Limb (tissue), 2 donors: ENCODE measurements at regions not wholly inside any gene's neighbourhood (a gene's known extent, or its start where the extent isn't known, plus 50 kb on each side); places are given as distances from the start of the nearest gene placed in this dataset.
"Not testable (repeated sequence)": the region's sequence is repeated elsewhere in the genome, so short reads cannot be mapped to it uniquely, and the experiment has no call there.

Experiments used
- DNase-seq, 2 donors: peaks; one replicate each; pipeline ENCODE4 v3.0.0-alpha.2; 2016; ENCODE audit errors: extremely low spot score in 2 of 2

DNA sequence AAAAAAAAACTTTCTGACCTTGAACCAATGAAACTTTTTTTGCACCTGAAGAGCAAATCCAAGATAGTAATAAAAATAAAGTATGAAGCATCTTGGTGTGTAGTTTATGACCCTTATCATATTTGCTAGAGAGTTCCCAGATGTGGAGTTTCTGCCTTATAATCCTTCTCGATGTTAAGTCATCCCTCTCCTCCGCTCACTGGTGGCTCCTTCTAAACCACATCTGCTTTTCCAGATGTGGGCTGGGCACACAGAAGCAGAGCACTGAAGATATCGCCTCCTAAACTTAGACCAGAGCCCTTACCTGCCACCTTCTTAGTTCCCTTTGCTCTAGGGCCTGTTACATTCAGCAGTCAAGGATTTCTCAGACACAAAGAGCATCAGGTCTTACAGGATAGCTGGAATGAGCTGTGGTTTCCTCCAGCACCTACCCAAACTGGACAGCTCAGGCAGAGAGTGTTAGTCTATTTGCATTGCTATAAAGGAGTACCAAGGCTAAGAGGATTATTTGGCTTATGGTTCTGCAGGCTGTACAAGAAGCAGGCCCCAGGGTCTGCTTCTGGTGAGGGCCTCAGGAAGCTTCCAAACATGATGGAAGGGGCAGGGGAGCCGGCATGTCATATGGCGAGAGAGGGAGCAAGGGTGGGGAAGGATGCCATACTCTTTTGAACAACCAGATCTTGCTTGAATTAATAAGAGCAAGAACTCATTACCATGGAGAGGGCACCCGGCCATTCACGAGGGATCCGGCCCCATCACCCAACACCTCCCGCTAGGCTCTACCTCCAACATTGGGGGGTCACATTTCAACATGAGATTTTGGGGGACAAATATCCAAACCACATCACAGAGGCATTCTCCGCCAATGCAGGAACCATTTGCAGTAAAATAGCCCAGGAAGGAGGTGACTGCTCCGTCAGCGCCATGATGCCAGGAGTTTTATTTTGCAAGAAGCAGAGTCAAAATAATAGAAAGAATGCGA lies 75.6 kb upstream of the HELT start:
- peak in 1 of 2 donors; percentile 22 for DNase-seq

DNA sequence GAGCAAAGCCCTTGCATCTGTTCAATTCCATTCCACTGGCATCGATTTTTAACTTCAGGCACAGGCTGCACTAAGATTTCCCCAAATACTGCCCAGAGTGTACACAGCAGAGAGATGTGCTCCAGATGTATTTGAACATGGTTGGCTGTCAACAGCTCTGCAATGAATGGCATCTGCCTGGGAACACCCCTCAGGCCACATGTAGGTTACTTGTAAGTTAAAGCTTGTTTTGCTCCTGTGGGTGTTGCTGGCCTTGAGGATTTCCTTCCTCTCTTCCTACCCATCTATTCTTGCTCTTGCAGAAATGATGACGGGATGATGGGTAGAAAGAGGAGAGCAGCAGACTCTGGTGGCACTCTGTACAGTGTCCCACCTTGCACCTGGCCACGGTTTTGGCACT lies 69.3 kb upstream of the HELT start:
- no peak for DNase-seq

DNA sequence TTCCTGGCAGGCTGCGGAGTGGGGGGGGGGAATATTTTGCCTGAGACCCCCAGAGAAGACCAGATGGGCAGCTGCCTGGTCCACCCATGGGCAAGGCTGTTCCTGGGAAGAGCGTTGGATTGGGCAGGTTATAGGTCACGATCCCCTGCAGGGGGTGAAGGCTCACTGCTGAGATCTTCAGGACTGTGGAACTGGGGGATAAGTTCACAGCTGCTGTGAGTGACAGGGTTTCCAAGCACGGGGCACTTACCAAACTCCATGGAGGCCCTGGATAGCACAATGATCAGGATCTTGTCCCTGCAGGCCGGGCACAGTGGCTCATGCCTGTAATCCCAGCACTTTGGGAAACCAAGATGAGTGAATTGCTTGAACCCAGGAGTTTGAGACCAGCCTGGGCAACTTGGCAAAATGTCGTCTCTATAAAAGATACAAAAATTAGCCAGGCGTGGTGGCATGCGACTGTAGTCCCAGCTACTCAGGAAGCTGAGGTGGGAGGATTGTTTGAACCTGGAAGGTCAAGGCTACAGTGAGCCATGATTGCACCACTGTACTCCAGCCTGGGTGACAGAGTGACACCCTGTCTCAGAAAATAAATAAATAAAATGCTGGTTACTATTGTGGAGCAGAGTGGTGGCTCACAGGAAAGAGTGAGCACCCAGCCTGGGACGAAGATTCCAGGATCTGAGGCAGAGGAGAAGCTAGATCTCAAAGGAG lies 68.0 kb upstream of the HELT start:
- DNase-seq: no peak

DNA sequence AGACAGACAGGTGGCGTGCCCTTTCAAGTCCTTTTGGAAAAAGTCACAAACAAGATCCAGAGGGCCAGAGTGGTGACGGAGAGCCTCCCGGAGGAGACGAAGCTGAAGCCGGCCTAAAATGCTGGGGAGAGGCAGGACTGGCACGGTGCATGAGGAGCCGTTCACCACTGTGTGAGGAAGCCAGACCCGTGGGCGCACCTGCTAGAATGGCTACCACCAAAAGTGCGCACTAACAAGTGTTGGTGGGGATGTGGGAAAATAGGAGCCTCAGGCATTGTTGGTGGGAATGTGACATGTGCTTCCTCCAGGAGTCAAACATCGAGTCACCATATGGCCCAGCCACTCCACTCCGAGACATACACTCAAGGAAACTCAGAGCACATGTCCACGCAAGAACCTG lies 67.4 kb upstream of the HELT start:
- DNase-seq: no peak

DNA sequence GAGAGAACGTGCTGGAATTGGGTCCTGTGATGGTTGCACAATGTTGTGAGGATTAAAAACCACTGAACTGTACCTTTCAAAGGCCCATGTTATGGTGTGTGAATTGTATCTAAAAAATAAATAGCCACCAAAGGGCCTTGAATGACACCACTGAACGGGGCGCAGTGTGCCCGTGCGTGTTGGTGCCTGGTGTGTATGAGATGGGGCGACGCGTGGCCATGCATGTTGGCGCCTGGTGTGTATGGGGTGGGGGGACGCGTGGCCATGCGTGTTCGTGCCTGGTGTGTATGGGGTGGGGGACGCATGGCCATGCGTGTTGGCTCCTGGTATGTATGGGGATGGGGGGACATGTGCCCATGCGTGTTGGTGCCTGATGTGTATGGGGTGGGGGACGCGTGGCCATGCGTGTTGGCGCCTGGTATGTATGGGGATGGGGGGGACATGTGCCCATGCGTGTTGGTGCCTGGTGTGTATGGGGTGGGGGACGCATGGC lies 66.6 kb upstream of the HELT start:
- no peak for DNase-seq

DNA sequence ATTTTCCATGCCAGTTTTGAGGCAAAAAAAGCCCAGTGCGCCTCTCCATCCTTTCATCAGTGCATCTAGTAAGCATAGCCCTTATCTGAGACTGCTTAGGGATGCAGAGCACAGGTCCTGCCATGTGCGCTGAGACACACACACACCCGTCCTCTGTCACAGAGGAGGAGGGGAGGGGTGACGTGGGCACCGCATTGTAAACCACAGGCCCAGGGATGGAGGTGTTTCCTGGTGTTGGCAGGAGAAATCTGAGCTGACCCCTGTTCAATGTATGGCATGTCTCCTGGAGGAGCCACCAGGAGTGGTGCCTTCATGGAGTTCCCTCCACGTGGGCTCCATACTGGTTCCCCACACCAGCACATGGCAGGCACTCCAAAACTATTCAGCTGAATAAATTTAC lies 65.8 kb upstream of the HELT start:
- no peak for DNase-seq

DNA sequence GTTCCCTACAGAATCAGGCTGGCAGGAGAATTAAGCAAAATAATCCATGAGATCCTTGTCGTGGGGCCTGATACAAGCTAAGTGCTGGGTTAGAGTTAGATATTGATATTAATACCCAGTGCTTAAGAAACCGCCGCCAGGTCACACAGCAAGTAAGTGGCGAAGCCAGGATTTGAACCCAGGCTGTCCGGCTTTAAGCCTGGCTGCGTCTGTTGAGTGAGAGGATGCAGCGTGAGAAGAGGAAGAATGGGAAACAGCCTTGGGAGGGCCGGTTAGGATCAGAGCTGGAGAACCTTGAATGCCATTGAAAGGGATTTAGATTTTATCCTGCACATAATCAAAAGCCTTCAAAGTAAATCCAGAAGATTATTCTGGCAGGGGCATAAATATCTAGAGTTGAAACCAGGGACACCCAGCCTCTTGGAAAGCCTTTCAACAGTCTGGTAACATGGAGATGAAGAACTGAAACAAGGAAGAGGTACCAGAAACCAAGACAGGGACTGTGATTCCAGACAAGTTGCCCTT lies 64.8 kb upstream of the HELT start:
- DNase-seq: no peak

DNA sequence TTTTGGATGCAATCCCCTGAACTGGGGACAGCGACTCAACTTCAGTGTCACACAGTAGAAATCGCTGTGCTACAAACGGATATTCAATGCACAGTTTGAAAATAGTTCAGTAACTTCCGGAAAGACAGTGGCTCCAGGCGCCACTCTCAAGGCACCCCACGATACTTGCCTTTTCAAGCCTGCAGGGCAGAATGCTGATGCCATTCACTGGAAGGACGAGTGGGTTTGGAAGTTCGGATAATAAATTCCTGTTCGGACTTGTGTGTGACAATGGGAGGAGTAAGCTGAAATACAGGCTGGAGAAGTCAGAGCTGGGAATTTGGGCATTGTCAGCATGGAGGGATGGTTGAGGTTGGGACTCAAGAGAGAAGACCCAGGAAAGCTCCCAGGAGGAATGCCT lies 64.3 kb upstream of the HELT start:
- DNase-seq: no peak

DNA sequence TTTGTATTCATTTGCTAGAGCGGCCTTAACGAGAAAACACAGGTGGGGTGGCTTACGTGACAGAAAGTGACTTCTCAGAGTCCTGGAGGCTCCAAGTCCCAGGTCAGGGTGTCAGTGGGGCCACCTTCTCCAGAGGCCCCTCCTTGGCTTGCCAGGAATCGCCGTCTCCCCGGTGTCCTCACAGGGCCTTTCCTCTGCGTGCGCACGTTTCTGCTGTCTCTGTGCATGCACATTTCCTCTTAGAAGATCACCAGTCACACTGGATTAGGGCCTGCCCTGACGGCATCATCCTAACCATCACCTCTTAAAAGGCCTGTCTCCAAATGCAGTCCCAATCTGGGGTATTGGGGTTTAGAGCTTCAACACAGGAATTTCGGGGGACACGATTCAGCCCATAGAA lies 63.8 kb upstream of the HELT start:
- no peak for DNase-seq

DNA sequence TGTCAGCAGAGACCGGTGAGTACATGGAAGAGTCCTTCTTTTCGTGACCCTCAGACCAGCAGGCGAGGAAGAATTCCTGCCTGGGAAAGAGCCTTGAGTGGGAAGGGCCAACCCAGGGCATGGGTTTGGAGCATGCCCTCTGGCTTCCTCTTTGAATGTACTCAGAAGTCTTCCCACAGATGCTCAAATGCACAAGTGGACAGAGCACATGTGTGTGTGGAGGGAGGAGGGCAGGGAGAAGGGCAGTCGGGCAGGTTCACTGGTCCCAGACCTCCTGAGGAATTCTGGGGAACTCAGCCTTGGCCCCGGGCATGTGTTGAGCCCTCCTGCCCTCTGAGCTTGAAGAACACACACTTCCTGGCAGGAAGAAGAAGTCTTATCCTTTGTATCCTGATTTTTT lies 63.2 kb upstream of the HELT start:
- DNase-seq: no peak

DNA sequence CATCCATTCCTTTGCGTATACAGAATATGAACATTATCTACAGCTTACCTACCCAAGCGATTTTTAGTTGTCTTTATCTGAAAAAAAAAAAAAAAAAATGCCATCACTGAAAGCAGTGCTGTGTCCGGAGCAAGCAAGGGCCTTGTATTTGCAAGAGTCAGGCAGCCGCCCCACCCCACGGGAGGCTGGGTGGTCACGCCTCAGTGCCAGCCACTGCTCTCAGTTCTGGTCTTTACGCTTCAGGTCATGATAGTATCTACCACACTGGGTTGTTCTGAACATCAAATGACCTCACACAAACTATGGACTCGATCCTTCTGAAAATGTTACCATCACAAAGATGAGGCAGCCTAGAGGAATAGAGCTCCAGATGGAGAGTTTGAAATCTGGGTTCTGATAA lies 62.7 kb upstream of the HELT start:
- DNase-seq: no peak

DNA sequence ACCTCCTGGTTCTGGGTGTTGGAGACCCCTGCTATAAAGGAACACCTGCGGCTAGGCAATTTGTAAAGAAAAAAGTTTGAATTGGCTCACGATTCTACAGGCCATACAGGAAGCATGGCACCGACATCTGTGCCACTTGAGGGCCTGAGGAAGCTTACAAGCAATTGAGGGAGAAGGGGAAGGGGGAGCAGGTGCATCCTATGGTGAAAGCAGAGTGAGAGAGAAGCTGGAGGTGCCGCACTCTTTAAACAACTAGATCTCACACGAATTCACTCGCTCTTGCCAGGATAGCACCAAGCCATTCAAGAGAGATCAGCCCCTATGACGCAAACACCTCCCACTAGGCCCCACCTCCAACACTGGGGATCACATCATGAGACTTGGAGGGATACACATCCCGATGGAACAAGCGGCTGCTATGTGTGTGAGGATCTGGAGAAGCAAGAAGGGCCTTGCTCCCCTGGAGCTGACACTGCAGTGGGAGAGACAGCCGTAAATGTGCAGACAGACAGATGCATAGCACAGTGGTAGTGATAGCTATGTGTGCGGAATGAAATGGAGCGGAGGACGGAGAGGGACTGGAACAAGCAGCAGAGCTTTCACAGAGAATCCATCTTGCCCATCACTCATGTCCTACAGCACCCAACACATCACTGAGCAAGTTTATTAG lies 60.7 kb upstream of the HELT start:
- DNase-seq: no peak

DNA sequence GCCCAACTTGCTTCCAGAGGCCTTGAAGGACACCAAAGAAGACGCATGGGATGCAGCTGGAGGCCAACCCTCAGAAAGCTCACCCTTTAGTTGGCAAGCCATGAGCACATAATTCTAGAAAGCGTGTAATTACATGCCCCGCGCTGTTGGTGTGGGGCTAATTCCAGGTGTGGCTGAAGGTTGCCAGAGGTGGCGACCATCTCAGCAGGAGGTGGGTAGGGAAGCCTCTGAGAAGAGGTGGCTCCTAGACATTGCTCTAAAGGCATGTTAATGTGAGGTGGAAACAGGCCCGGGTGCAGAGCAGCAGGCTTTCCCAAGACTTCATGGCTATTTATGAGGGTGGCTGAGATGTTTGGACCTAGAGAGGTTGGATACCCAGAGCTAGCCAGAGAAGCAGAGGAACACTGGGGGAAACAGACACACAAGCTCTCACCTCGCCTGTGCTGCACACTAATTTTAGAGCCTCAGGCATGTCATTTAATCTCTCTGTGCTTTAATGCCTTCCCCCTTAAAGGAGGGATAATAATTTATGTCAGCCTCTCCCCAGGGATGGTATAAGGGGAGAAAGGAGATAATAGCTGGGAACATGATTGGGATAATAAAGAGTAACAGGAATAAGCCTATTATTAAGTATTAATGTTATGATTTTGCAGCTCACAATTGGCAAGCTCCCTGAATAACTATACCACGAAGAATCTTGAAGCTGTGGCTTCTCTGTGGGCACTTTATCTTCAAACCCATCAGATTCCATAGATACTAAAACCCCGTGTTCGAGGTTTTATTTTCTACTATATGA lies 60.0 kb upstream of the HELT start:
- no peak for DNase-seq

DNA sequence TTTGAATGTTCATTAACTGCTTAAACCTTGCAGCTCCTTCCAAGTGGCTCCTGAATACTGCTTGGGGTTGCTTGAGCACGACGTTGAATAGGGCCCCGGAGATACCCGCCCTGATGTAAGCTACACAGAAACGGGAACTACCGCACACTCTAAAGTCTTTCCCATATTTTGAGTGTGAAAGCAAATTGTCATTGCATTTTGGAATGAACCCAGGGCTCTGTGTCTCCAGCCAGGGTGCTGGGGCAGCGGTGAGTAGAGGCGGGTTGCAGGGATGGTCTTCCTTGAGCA lies 59.4 kb upstream of the HELT start:
- DNase-seq: no peak

DNA sequence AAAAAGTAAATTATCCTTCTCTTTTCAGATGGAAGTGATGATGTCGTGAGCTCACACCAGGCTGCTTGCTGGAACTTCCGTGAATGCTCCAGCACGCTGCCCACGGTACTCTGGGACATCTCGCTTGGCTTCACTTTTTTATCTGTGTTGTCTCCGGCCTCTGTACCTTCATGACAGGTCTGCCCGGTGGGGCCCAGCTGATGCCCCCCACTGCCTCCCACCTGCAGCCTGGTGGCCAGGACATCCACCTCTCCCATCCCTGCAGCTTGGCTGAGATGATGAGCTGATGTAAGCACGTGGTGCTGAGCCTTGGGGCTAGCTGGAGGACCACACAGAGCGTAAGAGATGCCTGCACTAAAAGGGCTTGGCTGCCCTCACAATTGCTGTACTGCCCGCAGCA lies 59.0 kb upstream of the HELT start:
- DNase-seq: no peak

DNA sequence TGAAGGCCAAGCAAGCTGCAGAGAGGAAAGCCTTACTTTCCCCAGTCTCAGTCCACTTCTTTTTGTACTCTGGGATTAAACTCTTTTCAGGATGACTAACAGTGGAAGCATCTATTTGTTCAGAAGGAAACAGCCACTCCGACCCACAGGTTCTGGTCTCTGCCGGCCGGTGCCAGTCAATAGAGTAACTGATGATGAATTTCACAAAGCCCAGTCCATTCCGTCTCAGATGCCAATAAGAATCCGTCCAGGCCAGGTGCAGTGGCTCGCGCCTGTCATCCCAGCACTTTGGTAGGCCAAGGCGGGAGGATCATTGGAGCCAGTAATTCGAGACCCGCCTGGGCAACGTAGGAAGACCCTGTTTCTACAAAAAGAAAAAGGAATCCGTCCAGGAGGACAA lies 58.5 kb upstream of the HELT start:
- DNase-seq: no peak

DNA sequence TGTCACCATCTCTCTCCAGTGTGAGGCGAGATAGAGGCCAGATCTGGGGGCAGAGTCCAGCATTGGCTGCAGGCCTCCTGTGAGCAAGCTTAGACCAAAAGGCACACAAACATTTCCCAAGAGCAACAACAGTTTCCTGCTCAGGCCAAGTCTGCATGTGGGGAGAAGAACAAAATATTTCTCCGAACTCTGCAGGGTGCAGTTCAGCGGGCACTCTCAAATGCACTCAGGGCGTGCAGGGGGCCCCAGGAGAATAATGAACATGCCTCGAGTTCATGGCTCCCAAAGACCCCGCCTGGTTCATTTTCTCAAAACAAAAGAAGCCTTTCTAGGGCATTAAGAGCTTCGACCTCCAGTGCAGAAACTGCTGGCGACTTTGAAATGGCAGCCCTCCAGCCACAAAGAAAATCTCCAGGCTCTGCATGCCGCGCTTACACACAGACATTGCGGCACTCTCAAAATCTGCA lies 57.8 kb upstream of the HELT start:
- no peak for DNase-seq

DNA sequence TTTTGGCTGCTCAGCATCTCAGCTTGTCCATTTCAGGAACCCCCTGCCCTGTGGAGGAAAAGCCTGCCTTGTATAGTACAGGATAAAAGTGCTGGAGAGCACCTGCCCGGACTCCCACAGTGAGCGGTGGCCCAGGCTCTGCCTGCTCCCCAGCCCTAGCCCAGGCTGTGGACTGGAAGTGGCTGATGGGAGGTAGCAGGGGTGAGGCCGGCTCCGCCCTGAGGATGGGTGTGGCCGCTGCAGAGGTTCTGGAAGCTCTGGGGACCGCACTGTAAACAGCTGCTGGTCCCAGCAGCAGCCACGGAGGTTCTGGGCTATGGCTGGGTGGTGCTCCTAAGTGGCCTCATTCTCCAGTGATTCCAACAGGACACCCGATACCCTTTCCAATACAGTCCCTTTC lies 56.6 kb upstream of the HELT start:
- DNase-seq: no peak

DNA sequence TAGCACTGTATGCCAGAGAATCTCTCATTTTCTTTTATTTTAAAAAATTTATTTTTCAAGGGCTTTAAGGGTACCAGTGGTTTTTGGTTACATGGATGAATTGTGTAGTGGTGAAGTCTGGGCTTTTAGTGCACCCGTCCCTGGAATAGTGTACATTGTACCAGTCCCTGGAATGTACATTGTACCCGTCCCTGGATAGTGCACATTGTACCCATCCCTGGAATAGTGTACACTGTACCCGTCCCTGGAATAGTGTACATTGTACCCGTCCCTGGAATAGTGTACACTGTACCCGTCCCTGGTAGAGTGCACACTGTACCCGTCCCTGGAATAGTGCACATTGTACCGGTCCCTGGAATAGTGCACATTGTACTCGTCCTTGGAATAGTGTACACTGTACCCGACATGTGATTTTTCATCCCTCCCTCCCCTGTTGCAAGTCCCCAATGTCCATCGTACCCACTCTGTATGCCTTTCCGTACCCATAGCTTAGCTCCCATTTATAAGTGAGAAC lies 56.1 kb upstream of the HELT start:
- no peak for DNase-seq

DNA sequence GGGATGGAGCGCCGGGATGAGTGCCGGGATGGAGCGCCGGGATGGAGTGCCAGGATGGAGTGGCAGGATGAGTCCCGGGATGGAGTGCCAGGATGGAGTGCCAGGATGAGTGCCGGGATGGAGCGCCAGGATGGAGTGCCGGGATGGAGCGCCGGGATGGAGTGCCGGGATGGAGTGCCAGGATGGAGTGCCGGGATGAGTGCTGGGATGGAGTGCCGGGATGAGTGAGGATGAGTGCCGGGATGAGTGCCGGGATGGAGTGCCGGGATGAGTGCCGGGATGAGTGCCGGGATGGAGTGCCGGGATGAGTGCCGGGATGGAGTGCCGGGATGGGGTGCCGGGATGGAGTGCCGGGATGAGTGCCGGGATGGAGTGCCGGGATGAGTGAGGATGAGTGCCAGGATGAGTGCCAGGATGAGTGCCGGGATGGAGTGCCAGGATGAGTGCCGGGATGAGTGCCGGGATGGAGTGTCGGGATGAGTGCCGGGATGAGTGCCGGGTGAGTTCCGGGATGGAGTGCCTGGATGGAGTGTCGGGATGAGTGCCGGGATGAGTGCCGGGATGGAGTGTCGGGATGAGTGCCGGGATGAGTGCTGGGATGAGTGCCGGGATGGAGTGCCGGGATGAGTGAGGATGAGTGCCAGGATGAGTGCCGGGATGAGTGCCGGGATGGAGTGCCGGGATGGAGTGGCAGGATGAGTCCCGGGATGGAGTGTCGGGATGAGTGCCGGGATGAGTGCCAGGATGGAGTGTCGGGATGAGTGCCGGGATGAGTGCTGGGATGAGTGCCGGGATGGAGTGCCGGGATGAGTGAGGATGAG lies 52.9 kb upstream of the HELT start:
- DNase-seq: not testable (repeated sequence)
